Stomach (tissue), 4 donors: ENCODE measurements at regions not wholly inside any gene's neighbourhood (a gene's known extent, or its start where the extent isn't known, plus 50 kb on each side); places are given as distances from the start of the nearest gene placed in this dataset.

Source experiments
- CTCF ChIP-seq, 7 experiments: fragments of 450-650 bp in 4 of 7; fragments of 200-600 bp in 3 of 7; sonication (generic) in 3 of 7; IDR thresholded peaks; one replicate each; pipeline ENCODE4 v1.5.1; 2016 to 2019; ENCODE audit warnings: antibody characterized with exemption in 7 of 7, control low read depth in 2 of 7, mild to moderate bottlenecking in 1 of 7
- EP300 ChIP-seq: sonication (generic); formaldehyde crosslinking; IDR thresholded peaks from one replicate; pipeline ENCODE4 v1.6.1; 2017; ENCODE audit warnings: antibody characterized with exemption
- POLR2A ChIP-seq, 4 donors: fragments of 450-650 bp; IDR thresholded peaks; one replicate each; pipeline ENCODE4 v1.6.1; 2016; ENCODE audit warnings: antibody characterized with exemption in 4 of 4, control low read depth in 2 of 4, mild to moderate bottlenecking in 1 of 4, moderate library complexity in 1 of 4

GRCh38 chr15:31271711-31272557 is 54.7 kb upstream of the KLF13 start:
- TF ChIP-seq EP300 (no peak), POLR2A (IDR thresholded peaks at IDR 0.05) (no peak), CTCF (IDR thresholded peaks at IDR 0.05) (no peak)
